HUES6 (cell line): ENCODE measurements at regions not wholly inside any gene's neighbourhood (a gene's known extent, or its start where the extent isn't known, plus 50 kb on each side); places are given as distances from the start of the nearest gene placed in this dataset.

ENCODE experiments used
- H3K27ac ChIP-seq: 2 replicates; pipeline ENCODE4 v1.7.0; 2013; ENCODE audit warnings: low read depth, mild to moderate bottlenecking, low read length, inconsistent platforms
- H3K27me3 ChIP-seq: 2 replicates; pipeline ENCODE4 v1.6.1; 2013; ENCODE audit warnings: low read length; ENCODE audit not compliant: control insufficient read depth, insufficient read depth
- H3K36me3 ChIP-seq: 2 replicates; pipeline ENCODE4 v1.6.1; 2013; ENCODE audit warnings: low read length; ENCODE audit not compliant: control insufficient read depth, insufficient read depth
- H3K4me1 ChIP-seq: 2 replicates; pipeline ENCODE4 v1.6.1; 2013; ENCODE audit warnings: low read length; ENCODE audit not compliant: control insufficient read depth, insufficient read depth
- H3K4me3 ChIP-seq: 2 replicates; pipeline ENCODE4 v1.5.1; 2013; ENCODE audit warnings: low read depth, low read length
- H3K9ac ChIP-seq: one replicate; pipeline ENCODE4 v1.6.1; 2013; ENCODE audit warnings: mild to moderate bottlenecking, low read length
- H3K9me3 ChIP-seq: 2 replicates; pipeline ENCODE4 v1.6.1; 2013; ENCODE audit warnings: low read depth, low read length; ENCODE audit not compliant: control insufficient read depth, insufficient read depth

DNA sequence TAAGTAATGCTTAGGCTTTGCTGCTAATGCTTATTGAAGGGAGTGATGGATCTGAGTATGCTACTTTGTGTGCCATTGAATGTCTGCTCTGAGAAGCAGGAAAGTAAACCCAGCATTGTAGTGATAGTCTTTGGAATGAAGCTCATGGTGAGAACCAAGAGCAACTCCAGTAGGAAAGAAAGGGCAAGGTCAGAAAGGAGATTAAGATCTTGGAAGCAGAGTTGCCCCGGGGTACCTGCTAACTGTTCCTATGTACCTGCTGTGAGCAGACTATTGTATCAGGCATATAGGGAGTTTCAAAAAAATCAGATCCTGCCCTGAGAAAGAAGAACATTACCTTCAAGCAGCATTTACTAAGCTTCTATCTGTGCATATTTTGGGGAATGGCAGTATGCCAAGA is 54.5 kb upstream of the AASS start:
- no peak overlapping the region for H3K27ac ChIP-seq
- no peak overlapping the region for H3K4me3 ChIP-seq
- no peaks in the 10 kb centered on the region for H3K9me3 ChIP-seq
- no peaks in the 10 kb centered on the region for H3K4me1 ChIP-seq
- H3K27me3 ChIP-seq: no peaks in the 10 kb centered on the region
- no peak overlapping the region for H3K9ac ChIP-seq
- no peaks in the 10 kb centered on the region for H3K36me3 ChIP-seq
